Prostate gland (tissue), 2 donors: ENCODE measurements at regions not wholly inside any gene's neighbourhood (a gene's known extent, or its start where the extent isn't known, plus 50 kb on each side); places are given as distances from the start of the nearest gene placed in this dataset.

ENCODE experiments used
- DNase-seq: peaks from one replicate; pipeline ENCODE4 v3.0.0-alpha.2; 2019; ENCODE audit warnings: low spot score
- H3K27ac ChIP-seq, 2 donors: fragments of 200-600 bp; sonication (generic); 2 replicates each; pipeline ENCODE4 v1.5.1; 2017 to 2019
- H3K27me3 ChIP-seq: fragments of 200-600 bp; sonication (generic); replicated peaks from 2 replicates; pipeline ENCODE4 v1.5.1; 2019; ENCODE audit not compliant: insufficient read depth
- H3K36me3 ChIP-seq, 2 donors: fragments of 200-600 bp; sonication (generic); 1 replicate in 1 of 2; 2 replicates in 1 of 2; pipeline versions ENCODE4 v1.5.1 to v1.8.1; 2017 to 2019
- H3K4me1 ChIP-seq: fragments of 200-600 bp; sonication (generic); replicated peaks from 2 replicates; pipeline ENCODE4 v1.5.1; 2019
- H3K4me3 ChIP-seq, 2 donors: fragments of 200-600 bp; sonication (generic); 2 replicates each; pipeline ENCODE4 v1.5.1; 2017 to 2019
- H3K9me3 ChIP-seq: fragments of 200-600 bp; sonication (generic); 2 replicates; pipeline ENCODE4 v1.5.1; 2017
- POLR2A ChIP-seq: fragments of 450-650 bp; IDR thresholded peaks from one replicate; pipeline ENCODE4 v1.6.1; 2016; ENCODE audit warnings: antibody characterized with exemption, mild to moderate bottlenecking
- POLR2AphosphoS5 ChIP-seq: sonication (generic); formaldehyde crosslinking; IDR thresholded peaks from one replicate; pipeline ENCODE4 v1.6.1; 2017; ENCODE audit warnings: antibody characterized with exemption
- WGBS: methylation state at CpG from one replicate; pipeline ENCODE4 v1.1.5; 2018; 5-methylcytosine and 5-hydroxymethylcytosine counted together
- intact Hi-C: fragments of 100-400 bp; cut with DNase I; formaldehyde crosslinking; loops from one replicate; pipeline ENCODE4 v1.14.2; 2022
- TF ChIP-seq, protein P1 (sequence below), 4 experiments: fragments of 200-600 bp in 2 of 4; fragments of 450-650 bp in 2 of 4; sonication (generic) in 2 of 4; IDR thresholded peaks; 1 replicate in 3 of 4; 2 replicates in 1 of 4; pipeline ENCODE4 v1.5.1; 2016 to 2019; ENCODE audit warnings: antibody characterized with exemption in 4 of 4, mild to moderate bottlenecking in 2 of 4, moderate library complexity in 2 of 4

DNA sequence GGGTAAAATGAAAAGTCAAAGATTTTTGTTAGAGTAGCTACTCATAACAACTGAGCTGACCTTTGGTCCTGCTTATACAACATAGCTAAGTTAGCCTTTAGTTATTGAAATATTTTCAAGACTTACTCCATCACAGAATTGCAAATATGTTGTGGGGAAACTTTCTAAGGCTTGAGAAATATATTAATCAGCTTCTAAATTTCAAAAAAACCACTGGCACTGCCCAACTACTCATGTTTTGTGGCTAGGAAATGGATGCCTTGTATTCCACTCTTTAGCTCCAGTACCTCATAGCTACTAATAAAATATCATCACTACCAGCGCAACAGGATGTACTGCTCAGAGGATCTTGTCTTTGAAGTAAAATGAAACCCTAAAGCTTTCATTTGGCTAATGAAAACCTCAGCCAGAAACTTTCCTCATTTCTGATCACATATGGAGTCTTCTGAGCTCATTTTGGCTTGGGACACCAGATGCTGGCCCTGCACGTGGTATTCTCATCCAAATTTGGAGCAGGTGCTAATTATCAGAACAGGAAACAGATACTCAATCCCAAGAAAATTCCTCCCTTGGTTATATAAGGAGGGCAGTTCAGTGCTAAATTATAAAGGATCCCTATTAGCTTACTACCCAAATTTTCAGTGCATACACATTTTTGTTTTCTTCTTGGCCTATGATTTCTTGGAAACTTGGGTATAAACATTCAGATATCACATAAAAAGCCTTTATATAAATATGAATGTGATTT lies 690.7 kb downstream of the ADGRL2 start:
- 52% methylated on average over 2 of the region's 2 CpGs for WGBS
- TF ChIP-seq POLR2A (no peak), POLR2AphosphoS5 (no peak)
- TF ChIP-seq, protein P1, sequence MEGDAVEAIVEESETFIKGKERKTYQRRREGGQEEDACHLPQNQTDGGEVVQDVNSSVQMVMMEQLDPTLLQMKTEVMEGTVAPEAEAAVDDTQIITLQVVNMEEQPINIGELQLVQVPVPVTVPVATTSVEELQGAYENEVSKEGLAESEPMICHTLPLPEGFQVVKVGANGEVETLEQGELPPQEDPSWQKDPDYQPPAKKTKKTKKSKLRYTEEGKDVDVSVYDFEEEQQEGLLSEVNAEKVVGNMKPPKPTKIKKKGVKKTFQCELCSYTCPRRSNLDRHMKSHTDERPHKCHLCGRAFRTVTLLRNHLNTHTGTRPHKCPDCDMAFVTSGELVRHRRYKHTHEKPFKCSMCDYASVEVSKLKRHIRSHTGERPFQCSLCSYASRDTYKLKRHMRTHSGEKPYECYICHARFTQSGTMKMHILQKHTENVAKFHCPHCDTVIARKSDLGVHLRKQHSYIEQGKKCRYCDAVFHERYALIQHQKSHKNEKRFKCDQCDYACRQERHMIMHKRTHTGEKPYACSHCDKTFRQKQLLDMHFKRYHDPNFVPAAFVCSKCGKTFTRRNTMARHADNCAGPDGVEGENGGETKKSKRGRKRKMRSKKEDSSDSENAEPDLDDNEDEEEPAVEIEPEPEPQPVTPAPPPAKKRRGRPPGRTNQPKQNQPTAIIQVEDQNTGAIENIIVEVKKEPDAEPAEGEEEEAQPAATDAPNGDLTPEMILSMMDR (IDR thresholded peaks at IDR 0.05): no peak
- DNase-seq: no peak
- intact Hi-C loops: no loop called here
- H3K27ac ChIP-seq: no peak overlapping the region
- no peaks in the 10 kb centered on the region for H3K27me3 ChIP-seq
- no peaks in the 10 kb centered on the region for H3K4me1 ChIP-seq
- H3K4me3 ChIP-seq: no peak overlapping the region
- H3K36me3 ChIP-seq: no peaks in the 10 kb centered on the region
- no peaks in the 10 kb centered on the region for H3K9me3 ChIP-seq

DNA sequence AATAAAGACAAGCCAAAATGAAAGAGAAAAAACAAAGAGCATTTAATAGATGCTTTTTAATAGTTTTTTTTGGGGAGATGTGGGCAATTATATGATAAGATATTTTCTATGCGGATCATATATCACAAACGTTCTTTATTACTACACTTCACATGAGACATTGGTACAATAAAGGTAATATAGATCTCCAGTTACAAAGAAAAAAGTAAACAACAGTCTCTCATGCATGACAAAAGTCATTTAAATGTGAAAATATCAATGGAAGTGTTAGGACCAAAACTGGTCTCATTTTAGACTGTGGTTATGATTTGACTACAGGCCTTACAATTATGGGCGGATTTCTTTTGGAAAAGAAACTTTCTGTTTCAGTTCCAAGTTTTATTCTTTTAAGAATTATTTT lies 687.0 kb downstream of the ADGRL2 start:
- 75% methylated on average over 3 of the region's 3 CpGs for WGBS
- TF ChIP-seq POLR2AphosphoS5 (no peak), POLR2A (no peak)
- TF ChIP-seq, protein P1 (IDR thresholded peaks at IDR 0.05): no peak
- intact Hi-C loops: no loop called here

DNA sequence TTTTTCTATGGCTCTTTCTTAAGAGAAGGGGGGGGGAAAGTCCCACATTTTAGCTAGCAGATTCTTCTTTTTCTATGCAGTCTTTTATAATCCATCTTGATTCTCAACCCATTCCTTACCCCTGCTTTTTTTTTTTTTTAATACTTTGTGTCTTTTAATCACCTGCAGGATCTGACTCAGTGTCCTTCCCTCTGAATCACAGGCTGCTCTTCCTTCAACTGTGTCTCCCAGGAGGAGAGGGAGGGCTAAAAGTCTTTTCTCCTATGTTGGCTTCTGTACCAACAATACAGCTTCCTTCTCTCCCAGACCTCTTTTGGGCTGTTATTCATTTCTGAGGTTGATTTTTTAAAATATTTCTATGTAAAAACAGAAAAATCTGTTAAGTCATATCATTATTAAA lies 686.2 kb downstream of the ADGRL2 start:
- Histone ChIP-seq H3K4me3 (no peak overlapping the region), H3K4me1 (no peaks in the 10 kb centered on the region), H3K36me3 (no peaks in the 10 kb centered on the region), H3K27me3 (no peaks in the 10 kb centered on the region), H3K9me3 (no peaks in the 10 kb centered on the region), H3K27ac (no peak overlapping the region)
- no peak for DNase-seq
- intact Hi-C loops: no loop called here
- TF ChIP-seq, protein P1 (IDR thresholded peaks at IDR 0.05): no peak
- no peak for TF ChIP-seq POLR2A
- no peak for TF ChIP-seq POLR2AphosphoS5

More for the DNA sequence above, 687.0 kb downstream of the ADGRL2 start:
- H3K36me3 ChIP-seq: no peaks in the 10 kb centered on the region
- no peak overlapping the region for H3K27ac ChIP-seq
- H3K9me3 ChIP-seq: no peaks in the 10 kb centered on the region
- no peak for DNase-seq
- H3K4me3 ChIP-seq: no peak overlapping the region
- no peaks in the 10 kb centered on the region for H3K4me1 ChIP-seq
- H3K27me3 ChIP-seq: no peaks in the 10 kb centered on the region

DNA sequence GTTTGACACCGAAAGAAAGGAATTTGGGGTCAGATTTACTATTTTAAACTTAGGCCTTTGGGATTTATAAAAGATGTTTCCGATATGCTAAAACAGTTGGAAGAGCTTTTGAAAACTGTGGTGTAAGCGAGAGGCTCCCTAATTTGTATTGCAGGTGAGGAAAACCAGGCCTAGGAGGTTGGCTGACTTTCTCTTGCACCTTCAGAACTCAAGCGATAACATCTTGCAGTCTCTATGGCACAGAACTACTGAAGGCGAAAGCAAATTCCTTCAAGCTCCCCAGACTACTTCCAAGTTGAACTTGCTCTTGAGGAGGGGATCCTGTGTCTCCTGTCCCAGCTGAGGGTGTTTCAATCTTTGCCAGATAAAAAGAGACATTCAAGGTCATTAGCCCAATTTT lies 685.7 kb downstream of the ADGRL2 start:
- no peak for DNase-seq
- H3K36me3 ChIP-seq: no peaks in the 10 kb centered on the region
- no peaks in the 10 kb centered on the region for H3K27me3 ChIP-seq
- TF ChIP-seq POLR2AphosphoS5 (no peak), POLR2A (no peak)
- TF ChIP-seq, protein P1 (IDR thresholded peaks at IDR 0.05): no peak
- H3K9me3 ChIP-seq: no peaks in the 10 kb centered on the region
- intact Hi-C loops: no loop called here
- WGBS: 83% methylated on average over 5 of the region's 5 CpGs
- H3K4me1 ChIP-seq: no peaks in the 10 kb centered on the region
- no peak overlapping the region for H3K27ac ChIP-seq
- H3K4me3 ChIP-seq: no peak overlapping the region
